GM12878 (cell line): ENCODE measurements at regions not wholly inside any gene's neighbourhood (a gene's known extent, or its start where the extent isn't known, plus 50 kb on each side); places are given as distances from the start of the nearest gene placed in this dataset.

Experiments used
- ATAC-seq: fragments of 200-7000 bp; cut with Tn5 transposase; 3 replicates; pipeline ENCODE4 v1.9.1; 2020; ENCODE audit warnings: mild to moderate bottlenecking, moderate library complexity
- BruUV-seq: library from RNA; stranded (reverse); fragments of 400-500 nt; replicated peaks from 2 replicates; lab custom pipeline; 2021; lab: Mats Ljungman, UMichigan
- CTCF ChIA-PET: fragments of 300-600 bp; sonication (Branson Sonifier 250); formaldehyde crosslinking; extraction: SDS; loops from one replicate; lab custom pipeline; 2021; ENCODE audit warnings: inconsistent platforms; lab: Yijun Ruan, JAX
- POLR2A ChIA-PET: fragments of 350-600 bp; formaldehyde crosslinking; extraction: SDS; loops from one replicate; lab custom pipeline; 2021; ENCODE audit warnings: inconsistent platforms; lab: Charles Lee
- RAD21 ChIA-PET: fragments of 300-600 bp; sonication (Branson Sonifier 250); formaldehyde crosslinking; loops from one replicate; lab custom pipeline; 2023; ENCODE audit warnings: antibody characterized with exemption; ENCODE audit not compliant: unreplicated experiment; lab: Charles Lee
- SMC1A ChIA-PET: fragments of 300-600 bp; sonication (Branson Sonifier 250); formaldehyde crosslinking; loops from one replicate; lab custom pipeline; 2023; ENCODE audit not compliant: unreplicated experiment, uncharacterized antibody; lab: Charles Lee
- DNase-seq: peaks from one replicate; pipeline ENCODE4 v3.0.0-alpha.2; 2011; ENCODE audit warnings: low read depth, low spot score
- FAIRE-seq: peaks from 3 replicates; lab custom pipeline; 2011; peaks lifted over from hg19 to GRCh38; lab: Jason Lieb, UNC
- H2AFZ ChIP-seq: 2 replicates; pipeline ENCODE4 v1.6.0; 2011; ENCODE audit warnings: low read depth, low read length, control low read depth; ENCODE audit not compliant: control insufficient read depth
- H3K27ac ChIP-seq: 2 replicates; pipeline ENCODE4 v1.5.1; 2011; ENCODE audit warnings: control low read depth; ENCODE audit not compliant: control insufficient read depth, insufficient read depth
- H3K27me3 ChIP-seq, 2 experiments: replicated peaks in 1 of 2; 2 replicates each; pipeline versions ENCODE4 v1.6.0 to v1.6.1; 2011; ENCODE audit warnings: low read length in 1 of 2; ENCODE audit not compliant: control insufficient read depth in 2 of 2, insufficient read depth in 2 of 2
- H3K36me3 ChIP-seq, 2 experiments: 2 replicates each; pipeline ENCODE4 v1.5.1; 2011; ENCODE audit warnings: low read length in 1 of 2; ENCODE audit not compliant: control insufficient read depth in 2 of 2, insufficient read depth in 2 of 2
- H3K4me1 ChIP-seq: 2 replicates; pipeline ENCODE4 v1.6.1; 2011; ENCODE audit warnings: mild to moderate bottlenecking, low read length, moderate library complexity, mixed read lengths; ENCODE audit not compliant: control insufficient read depth, insufficient read depth
- H3K4me2 ChIP-seq: 2 replicates; pipeline ENCODE4 v1.6.0; 2011; ENCODE audit warnings: control low read depth; ENCODE audit not compliant: control insufficient read depth, insufficient read depth
- H3K4me3 ChIP-seq: fragments of 200-600 bp; sonication (generic); 2 replicates; pipeline ENCODE4 v1.5.1; 2016
- H3K79me2 ChIP-seq: 2 replicates; pipeline ENCODE4 v1.6.0; 2011; ENCODE audit warnings: low read length; ENCODE audit not compliant: control insufficient read depth, insufficient read depth
- H3K9ac ChIP-seq: 2 replicates; pipeline ENCODE4 v1.8.0; 2011; ENCODE audit warnings: low read length, control low read depth, mixed read lengths; ENCODE audit not compliant: control insufficient read depth, insufficient read depth
- H3K9me3 ChIP-seq: replicated peaks from 3 replicates; pipeline ENCODE4 v1.5.1; 2011; ENCODE audit warnings: mild to moderate bottlenecking, low read length; ENCODE audit not compliant: control insufficient read depth, insufficient read depth
- H4K20me1 ChIP-seq: 2 replicates; pipeline ENCODE4 v1.6.0; 2011; ENCODE audit not compliant: control insufficient read depth, insufficient read depth
- CREM ChIP-seq: IDR thresholded peaks from 2 replicates; pipeline ENCODE4 v1.6.1; 2014; ENCODE audit warnings: antibody characterized with exemption, low read depth
- DPF2 ChIP-seq: fragments of 450-650 bp; IDR thresholded peaks from 2 replicates; pipeline ENCODE4 v1.6.1; 2017; ENCODE audit warnings: mild to moderate bottlenecking
- ESRRA ChIP-seq: IDR thresholded peaks from 2 replicates; pipeline ENCODE4 v1.6.1; 2012; ENCODE audit warnings: mild to moderate bottlenecking, low read length, improper control_type of control experiment
- IKZF2 ChIP-seq, 2 experiments: fragments of 450-650 bp; IDR thresholded peaks; 2 replicates each; pipeline ENCODE4 v1.6.1; 2017; ENCODE audit warnings: mild to moderate bottlenecking in 2 of 2, moderate library complexity in 2 of 2
- IRF3 ChIP-seq: fragments of 450-650 bp; IDR thresholded peaks from 2 replicates; pipeline ENCODE4 v1.6.1; 2014; ENCODE audit warnings: mild to moderate bottlenecking
- MTA3 ChIP-seq: IDR thresholded peaks from 2 replicates; pipeline ENCODE4 v1.6.1; 2012; ENCODE audit warnings: low read length, inconsistent platforms, borderline replicate concordance
- NFIC ChIP-seq: IDR thresholded peaks from 2 replicates; pipeline ENCODE4 v1.6.1; 2012; ENCODE audit warnings: low read depth, mild to moderate bottlenecking, inconsistent platforms, low read length, moderate library complexity
- NR2C2 ChIP-seq: IDR thresholded peaks from 2 replicates; pipeline ENCODE4 v1.6.1; 2011; ENCODE audit warnings: borderline replicate concordance, low read depth; ENCODE audit not compliant: control insufficient read depth, insufficient read length
- YBX1 ChIP-seq: fragments of 450-650 bp; IDR thresholded peaks from 2 replicates; pipeline ENCODE4 v1.6.1; 2016; ENCODE audit warnings: antibody characterized with exemption
- WGBS: methylation state at CpG from one replicate; pipeline ENCODE4 v1.1.6; 2016; ENCODE audit warnings: low lambda C conversion rate; ENCODE audit not compliant: insufficient replicate concordance, insufficient coverage; ENCODE audit errors: missing lambda C conversion rate; 5-methylcytosine and 5-hydroxymethylcytosine counted together
- in situ Hi-C: fragments of 300-500 bp; cut with MboI; formaldehyde crosslinking; loops from 9 replicates; pipeline ENCODE4 v1.14.3; 2018; ENCODE audit warnings: mixed read lengths
- intact Hi-C: fragments of 100-400 bp; cut with micrococcal nuclease; formaldehyde crosslinking; loops from one replicate; pipeline ENCODE4 v1.14.2; 2022; ENCODE audit not compliant: unreplicated experiment

- WGBS, result 100% methylated on average over 1 of the region's 1 CpG
- no peaks in the 10 kb centered on the region for H3K9me3 ChIP-seq
- FAIRE-seq (no peak), DNase-seq (no peak), ATAC-seq (no peak)
- H3K27ac ChIP-seq, result no peak overlapping the region
- no peaks in the 10 kb centered on the region for H4K20me1 ChIP-seq
- no peaks in the 10 kb centered on the region for H3K27me3 ChIP-seq
- RAD21 ChIA-PET, result no interaction called here
- POLR2A ChIA-PET, result no interaction called here
- TF ChIP-seq CREM, result no peak
- TF ChIP-seq MTA3, result no peak
- no peak for TF ChIP-seq IRF3
- no peak for TF ChIP-seq YBX1
- no peak for TF ChIP-seq NR2C2
- TF ChIP-seq DPF2, result no peak
- TF ChIP-seq ESRRA, result no peak
- no peak for TF ChIP-seq NFIC
- TF ChIP-seq IKZF2 (IDR thresholded peaks at IDR 0.05), result no peak
- H3K4me3 ChIP-seq, result no peak overlapping the region
- H3K9ac ChIP-seq, result no peak overlapping the region
- in situ Hi-C loops (loop anchor here (5.0 kb wide), 1 partner anchor 65 kb away; no protein-coding TSS in a partner anchor), intact Hi-C loops (no loop called here)
- no peaks in the 10 kb centered on the region for H3K79me2 ChIP-seq
- SMC1A ChIA-PET, result no interaction called here
- H2AFZ ChIP-seq, result no peak overlapping the region
- H3K36me3 ChIP-seq, result no peaks in the 10 kb centered on the region
- BruUV-seq, result no TSS peak
- no peaks in the 10 kb centered on the region for H3K4me1 ChIP-seq
- H3K4me2 ChIP-seq, result no peak overlapping the region
- CTCF ChIA-PET, result no interaction called here
Observed at GRCh38 chr5:132132138-132132537, 58.5 kb downstream of the CSF2 start.
